MG63 (cell line): ENCODE measurements at regions not wholly inside any gene's neighbourhood (a gene's known extent, or its start where the extent isn't known, plus 50 kb on each side); places are given as distances from the start of the nearest gene placed in this dataset.
A peak's percentile ranks its signal among the peaks of the same experiment; 100 is the strongest.

Experiments
- DNase-seq: peaks from one replicate; pipeline ENCODE4 v3.0.0-alpha.2; 2020
- H3K27me3 ChIP-seq: fragments of 250-450 bp; sonication (Bioruptor Pico); 2 replicates; pipeline ENCODE4 v1.5.1; 2020; ENCODE audit warnings: mild to moderate bottlenecking, moderate library complexity
- H3K36me3 ChIP-seq: fragments of 250-450 bp; sonication (Bioruptor Pico); 2 replicates; pipeline ENCODE4 v1.5.1; 2020; ENCODE audit warnings: mild to moderate bottlenecking, moderate library complexity
- H3K4me3 ChIP-seq: fragments of 250-450 bp; sonication (Bioruptor Pico); 2 replicates; pipeline ENCODE4 v1.5.1; 2020; ENCODE audit warnings: mild to moderate bottlenecking, moderate library complexity
- H3K9me3 ChIP-seq: fragments of 250-450 bp; sonication (Bioruptor Pico); 2 replicates; pipeline ENCODE4 v1.5.1; 2020; ENCODE audit warnings: mild to moderate bottlenecking, moderate library complexity

- H3K9me3 ChIP-seq, result no peaks in the 10 kb centered on the region
- no peak for DNase-seq
- H3K4me3 ChIP-seq, result no peak overlapping the region
Measured at GRCh38 chr1:195065437-195065836, 1542.8 kb downstream of the KCNT2 start.

GRCh38 chr1:195064358-195064757 lies 1543.9 kb downstream of the KCNT2 start:
- Histone ChIP-seq H3K36me3 (no peaks in the 10 kb centered on the region), H3K4me3 (no peak overlapping the region), H3K27me3 (no peaks in the 10 kb centered on the region), H3K9me3 (no peaks in the 10 kb centered on the region)
- no peak for DNase-seq

More at GRCh38 chr1:195065437-195065836, 1542.8 kb downstream of the KCNT2 start:
- H3K27me3 ChIP-seq, result no peaks in the 10 kb centered on the region
- H3K36me3 ChIP-seq, result no peaks in the 10 kb centered on the region

- H3K36me3 ChIP-seq, result no peaks in the 10 kb centered on the region
- H3K9me3 ChIP-seq, result no peaks in the 10 kb centered on the region
- H3K4me3 ChIP-seq, result no peak overlapping the region
- H3K27me3 ChIP-seq, result no peaks in the 10 kb centered on the region
- no peak for DNase-seq
Measured at GRCh38 chr1:195054217-195054687, 1554.0 kb downstream of the KCNT2 start.

GRCh38 chr1:195053478-195053877 lies 1554.8 kb downstream of the KCNT2 start:
- Histone ChIP-seq H3K9me3 (no peaks in the 10 kb centered on the region), H3K4me3 (0 out of 2 replicates have a peak overlapping the region, but pooled peaks have one; percentile 8), H3K36me3 (no peaks in the 10 kb centered on the region), H3K27me3 (no peaks in the 10 kb centered on the region)
- no peak for DNase-seq

GRCh38 chr1:195047772-195048171 lies 1560.5 kb downstream of the KCNT2 start:
- H3K36me3 ChIP-seq, result no peaks in the 10 kb centered on the region
- H3K4me3 ChIP-seq, result no peak overlapping the region
- no peaks in the 10 kb centered on the region for H3K9me3 ChIP-seq
- H3K27me3 ChIP-seq, result no peaks in the 10 kb centered on the region
- DNase-seq, result no peak

- Histone ChIP-seq H3K9me3 (no peaks in the 10 kb centered on the region), H3K4me3 (no peak overlapping the region), H3K36me3 (no peaks in the 10 kb centered on the region), H3K27me3 (no peaks in the 10 kb centered on the region)
- DNase-seq, result no peak
Measured at GRCh38 chr1:195045072-195045471, 1563.2 kb downstream of the KCNT2 start.

- DNase-seq, result no peak
- Histone ChIP-seq H3K4me3 (no peak overlapping the region), H3K27me3 (no peaks in the 10 kb centered on the region), H3K9me3 (no peaks in the 10 kb centered on the region), H3K36me3 (no peaks in the 10 kb centered on the region)
Measured at GRCh38 chr1:195030793-195031192, 1577.4 kb downstream of the KCNT2 start.

GRCh38 chr1:195026792-195027191 lies 1581.4 kb downstream of the KCNT2 start:
- H3K4me3 ChIP-seq, result no peak overlapping the region
- H3K36me3 ChIP-seq, result no peaks in the 10 kb centered on the region
- no peak for DNase-seq
- H3K9me3 ChIP-seq, result no peaks in the 10 kb centered on the region
- no peaks in the 10 kb centered on the region for H3K27me3 ChIP-seq

GRCh38 chr1:195019385-195019784 lies 1588.9 kb downstream of the KCNT2 start:
- H3K9me3 ChIP-seq, result no peaks in the 10 kb centered on the region
- H3K36me3 ChIP-seq, result no peaks in the 10 kb centered on the region
- H3K4me3 ChIP-seq, result no peak overlapping the region
- DNase-seq, result no peak
- no peaks in the 10 kb centered on the region for H3K27me3 ChIP-seq

- Histone ChIP-seq H3K36me3 (no peaks in the 10 kb centered on the region), H3K9me3 (no peaks in the 10 kb centered on the region), H3K4me3 (no peak overlapping the region), H3K27me3 (no peaks in the 10 kb centered on the region)
- DNase-seq, result no peak
Measured at GRCh38 chr1:195012995-195013394, 1595.2 kb downstream of the KCNT2 start.

GRCh38 chr1:195005338-195005737 lies 1602.9 kb downstream of the KCNT2 start:
- H3K4me3 ChIP-seq, result no peak overlapping the region
- no peaks in the 10 kb centered on the region for H3K36me3 ChIP-seq
- H3K9me3 ChIP-seq, result no peaks in the 10 kb centered on the region
- no peak for DNase-seq
- no peaks in the 10 kb centered on the region for H3K27me3 ChIP-seq

- Histone ChIP-seq H3K36me3 (no peaks in the 10 kb centered on the region), H3K27me3 (no peaks in the 10 kb centered on the region), H3K4me3 (no peak overlapping the region), H3K9me3 (no peaks in the 10 kb centered on the region)
- DNase-seq, result no peak
Measured at GRCh38 chr1:194990483-194990882, 1617.8 kb downstream of the KCNT2 start.

- Histone ChIP-seq H3K4me3 (no peak overlapping the region), H3K9me3 (no peaks in the 10 kb centered on the region), H3K27me3 (no peaks in the 10 kb centered on the region), H3K36me3 (no peaks in the 10 kb centered on the region)
- DNase-seq, result no peak
Measured at GRCh38 chr1:194975913-194976312, 1632.3 kb downstream of the KCNT2 start.

- H3K4me3 ChIP-seq, result no peak overlapping the region
- H3K36me3 ChIP-seq, result no peaks in the 10 kb centered on the region
- H3K27me3 ChIP-seq, result no peaks in the 10 kb centered on the region
- no peak for DNase-seq
- no peaks in the 10 kb centered on the region for H3K9me3 ChIP-seq
Measured at GRCh38 chr1:194968916-194969315, 1639.3 kb downstream of the KCNT2 start.

GRCh38 chr1:194959795-194960194 lies 1648.4 kb downstream of the KCNT2 start:
- no peak for DNase-seq
- Histone ChIP-seq H3K4me3 (no peak overlapping the region), H3K36me3 (no peaks in the 10 kb centered on the region), H3K27me3 (no peaks in the 10 kb centered on the region), H3K9me3 (no peaks in the 10 kb centered on the region)

- Histone ChIP-seq H3K4me3 (no peak overlapping the region), H3K27me3 (no peaks in the 10 kb centered on the region), H3K36me3 (no peaks in the 10 kb centered on the region), H3K9me3 (no peaks in the 10 kb centered on the region)
- DNase-seq, result no peak
Measured at GRCh38 chr1:194952171-194952570, 1656.1 kb downstream of the KCNT2 start.

GRCh38 chr1:194950584-194950983 lies 1657.7 kb downstream of the KCNT2 start:
- no peak for DNase-seq
- Histone ChIP-seq H3K36me3 (no peaks in the 10 kb centered on the region), H3K27me3 (no peaks in the 10 kb centered on the region), H3K9me3 (no peaks in the 10 kb centered on the region), H3K4me3 (no peak overlapping the region)

- H3K27me3 ChIP-seq, result no peaks in the 10 kb centered on the region
- no peak overlapping the region for H3K4me3 ChIP-seq
- no peaks in the 10 kb centered on the region for H3K36me3 ChIP-seq
- no peak for DNase-seq
- no peaks in the 10 kb centered on the region for H3K9me3 ChIP-seq
Measured at GRCh38 chr1:194940336-194941030, 1667.8 kb downstream of the KCNT2 start.
